MM.1S (cell line): ENCODE measurements at regions not wholly inside any gene's neighbourhood (a gene's known extent, or its start where the extent isn't known, plus 50 kb on each side); places are given as distances from the start of the nearest gene placed in this dataset.

ENCODE experiments used
- DNase-seq: peaks from one replicate; pipeline ENCODE4 v3.0.0-alpha.2; 2015
- H2AFZ ChIP-seq: fragments of 300-600 bp; sonication (generic); 2 replicates; pipeline ENCODE4 v1.6.0; 2016; ENCODE audit warnings: antibody characterized with exemption, low read length
- H3F3A ChIP-seq: fragments of 300-600 bp; sonication (generic); 2 replicates; pipeline ENCODE4 v1.6.1; 2016; ENCODE audit warnings: mild to moderate bottlenecking, antibody characterized with exemption, low read length, moderate library complexity, mixed read lengths; ENCODE audit not compliant: insufficient read depth
- H3K27ac ChIP-seq: fragments of 300-600 bp; sonication (generic); 2 replicates; pipeline ENCODE4 v1.5.1; 2016; ENCODE audit warnings: mild to moderate bottlenecking, low read length
- H3K27me3 ChIP-seq: fragments of 300-600 bp; sonication (generic); replicated peaks from 2 replicates; pipeline ENCODE4 v1.6.0; 2016; ENCODE audit warnings: low read length; ENCODE audit not compliant: insufficient read depth
- H3K36me3 ChIP-seq: fragments of 300-600 bp; sonication (generic); replicated peaks from 2 replicates; pipeline ENCODE4 v1.6.1; 2016; ENCODE audit warnings: mild to moderate bottlenecking, low read length, mixed read lengths; ENCODE audit not compliant: insufficient read depth
- H3K4me1 ChIP-seq: fragments of 300-600 bp; sonication (generic); 2 replicates; pipeline ENCODE4 v1.6.1; 2016; ENCODE audit warnings: low read length, mixed read lengths
- H3K4me2 ChIP-seq: fragments of 300-600 bp; sonication (generic); 2 replicates; pipeline ENCODE4 v1.6.0; 2016; ENCODE audit warnings: low read depth, low read length
- H3K4me3 ChIP-seq: fragments of 300-600 bp; sonication (generic); 2 replicates; pipeline ENCODE4 v1.5.1; 2016; ENCODE audit warnings: low read length, mixed read lengths
- H3K79me2 ChIP-seq: fragments of 300-600 bp; sonication (generic); 2 replicates; pipeline ENCODE4 v1.6.1; 2016; ENCODE audit warnings: mixed run types, low read length, mixed read lengths
- H3K9ac ChIP-seq: fragments of 300-600 bp; sonication (generic); 2 replicates; pipeline ENCODE4 v1.6.1; 2016; ENCODE audit warnings: low read length, mixed read lengths
- H3K9me2 ChIP-seq: fragments of 300-600 bp; sonication (generic); replicated peaks from 2 replicates; pipeline ENCODE4 v1.6.1; 2016; ENCODE audit warnings: mild to moderate bottlenecking, low read length, mixed read lengths; ENCODE audit not compliant: insufficient read depth
- H3K9me3 ChIP-seq: fragments of 300-600 bp; sonication (generic); replicated peaks from 2 replicates; pipeline ENCODE4 v1.6.1; 2016; ENCODE audit warnings: mild to moderate bottlenecking, low read length, mixed read lengths; ENCODE audit not compliant: insufficient read depth
- H4K20me1 ChIP-seq: fragments of 300-600 bp; sonication (generic); 2 replicates; pipeline ENCODE4 v1.6.1; 2016; ENCODE audit warnings: mild to moderate bottlenecking, low read length, moderate library complexity, mixed read lengths; ENCODE audit not compliant: insufficient read depth
- CTCF ChIP-seq: fragments of 300-600 bp; sonication (generic); IDR thresholded peaks from 2 replicates; pipeline ENCODE4 v1.5.1; 2016; ENCODE audit warnings: antibody characterized with exemption, low read length, mixed read lengths
- EZH2 ChIP-seq: fragments of 300-600 bp; sonication (generic); optimal IDR thresholded peaks from 2 replicates; pipeline ENCODE3; 2017; ENCODE audit warnings: low read depth, mild to moderate bottlenecking, antibody characterized with exemption, low read length, mixed read lengths
- EZH2phosphoT487 ChIP-seq: fragments of 300-600 bp; sonication (generic); IDR thresholded peaks from 2 replicates; pipeline ENCODE4 v1.6.1; 2018; ENCODE audit warnings: antibody characterized with exemption, low read length

GRCh38 chr15:31483986-31484951, 157.6 kb downstream of the KLF13 start:
- Histone ChIP-seq H3K79me2 (no peaks in the 10 kb centered on the region), H3K27ac (no peak overlapping the region), H3F3A (no peaks in the 10 kb centered on the region), H3K36me3 (no peaks in the 10 kb centered on the region), H3K4me3 (no peak overlapping the region), H3K27me3 (no peaks in the 10 kb centered on the region), H4K20me1 (no peaks in the 10 kb centered on the region), H2AFZ (no peak overlapping the region), H3K9ac (no peak overlapping the region), H3K4me1 (peaks cover 10% of the 10 kb centered on the region; the same call in 1 of the 2 replicates), H3K9me2 (no peaks in the 10 kb centered on the region), H3K9me3 (no peaks in the 10 kb centered on the region), H3K4me2 (no peak overlapping the region)
- TF ChIP-seq EZH2 = no peak
- no peak for TF ChIP-seq CTCF
- no peak for TF ChIP-seq EZH2phosphoT487
- DNase-seq = no peak

GRCh38 chr15:31484986-31485385, 158.4 kb downstream of the KLF13 start:
- no peak for DNase-seq
- Histone ChIP-seq H3K79me2 (no peaks in the 10 kb centered on the region), H3K27ac (no peak overlapping the region), H3F3A (no peaks in the 10 kb centered on the region), H4K20me1 (no peaks in the 10 kb centered on the region), H3K27me3 (no peaks in the 10 kb centered on the region), H3K4me3 (no peak overlapping the region), H2AFZ (no peak overlapping the region), H3K9ac (no peak overlapping the region), H3K9me2 (no peaks in the 10 kb centered on the region), H3K4me2 (no peak overlapping the region), H3K4me1 (peaks cover 16% of the 10 kb centered on the region), H3K9me3 (no peaks in the 10 kb centered on the region), H3K36me3 (no peaks in the 10 kb centered on the region)
- no peak for TF ChIP-seq CTCF
- no peak for TF ChIP-seq EZH2phosphoT487
- TF ChIP-seq EZH2 = no peak

- Histone ChIP-seq H3K9ac (no peak overlapping the region), H3K4me3 (no peak overlapping the region), H2AFZ (no peak overlapping the region), H3K9me2 (no peaks in the 10 kb centered on the region), H3K79me2 (no peaks in the 10 kb centered on the region), H3F3A (no peaks in the 10 kb centered on the region), H3K4me1 (peaks cover 19% of the 10 kb centered on the region), H3K36me3 (no peaks in the 10 kb centered on the region), H3K27ac (no peak overlapping the region), H3K27me3 (no peaks in the 10 kb centered on the region), H3K9me3 (no peaks in the 10 kb centered on the region), H4K20me1 (no peaks in the 10 kb centered on the region), H3K4me2 (no peak overlapping the region)
- TF ChIP-seq EZH2phosphoT487 = no peak
- no peak for DNase-seq
These were observed 158.8 kb downstream of the KLF13 start for GRCh38 chr15:31485431-31485830.

- H3K79me2 ChIP-seq = no peaks in the 10 kb centered on the region
- no peak for TF ChIP-seq EZH2
- TF ChIP-seq CTCF = no peak
- no peak for TF ChIP-seq EZH2phosphoT487
- H3K4me2 ChIP-seq = no peak overlapping the region
- no peak overlapping the region for H3K9ac ChIP-seq
- DNase-seq = no peak
- H3K27ac ChIP-seq = no peak overlapping the region
- H3K27me3 ChIP-seq = no peaks in the 10 kb centered on the region
- no peaks in the 10 kb centered on the region for H3K36me3 ChIP-seq
- no peaks in the 10 kb centered on the region for H3K9me2 ChIP-seq
- H4K20me1 ChIP-seq = no peaks in the 10 kb centered on the region
- no peaks in the 10 kb centered on the region for H3F3A ChIP-seq
- no peak overlapping the region for H3K4me3 ChIP-seq
- H2AFZ ChIP-seq = no peak overlapping the region
- H3K4me1 ChIP-seq = peaks cover 24% of the 10 kb centered on the region
- H3K9me3 ChIP-seq = no peaks in the 10 kb centered on the region
These were observed 159.4 kb downstream of the KLF13 start for GRCh38 chr15:31485911-31486461.
